K562 (cell line): ENCODE measurements at regions not wholly inside any gene's neighbourhood (a gene's known extent, or its start where the extent isn't known, plus 50 kb on each side); places are given as distances from the start of the nearest gene placed in this dataset.

Experiments used
- ATAC-seq: fragments of 200-7000 bp; cut with Tn5 transposase; 3 replicates; pipeline ENCODE4 v1.9.1; 2020; ENCODE audit warnings: moderate library complexity
- BruUV-seq: library from RNA; stranded (reverse); fragments of 400-500 nt; replicated peaks from 2 replicates; lab custom pipeline; 2021; lab: Mats Ljungman, UMichigan
- CTCF ChIA-PET: fragments of 300-600 bp; formaldehyde crosslinking; extraction: SDS; loops from one replicate; lab custom pipeline; 2021; ENCODE audit warnings: low intra/inter-chr PET ratio; lab: Yijun Ruan, JAX
- POLR2A ChIA-PET: fragments of 300-600, 350-650 bp; sonication (Branson Sonifier 250); formaldehyde crosslinking; extraction: SDS; loops from one replicate; lab custom pipeline; 2021; ENCODE audit warnings: antibody characterized with exemption, inconsistent platforms; lab: Yijun Ruan, JAX
- DNase-seq, 4 experiments: peaks; one replicate each; pipeline versions ENCODE4 v3.0.0 to v3.0.0-alpha.2; 2011 to 2018; ENCODE audit warnings: low spot score in 3 of 4, mixed read lengths in 3 of 4; ENCODE audit errors: extremely low read depth in 1 of 4
- FAIRE-seq: peaks from 2 replicates; lab custom pipeline; 2011; peaks lifted over from hg19 to GRCh38; lab: Jason Lieb, UNC
- H2AFZ ChIP-seq: 2 replicates; pipeline ENCODE4 v1.6.0; 2011; ENCODE audit warnings: low read depth, low read length, control low read depth, inconsistent platforms
- H3K27ac ChIP-seq: fragments of 200-600 bp; 3 replicates; pipeline ENCODE4 v1.8.0; 2011; ENCODE audit warnings: low read depth, mild to moderate bottlenecking, control low read depth, inconsistent platforms, low read length, moderate library complexity, mixed read lengths; ENCODE audit errors: extremely low read depth
- H3K27me3 ChIP-seq, 2 experiments: fragments of 300-600 bp in 1 of 2; 2 replicates in 1 of 2; 3 replicates in 1 of 2; pipeline versions ENCODE4 v1.6.0 to v1.8.0; 2011; ENCODE audit warnings: inconsistent platforms in 2 of 2, low read length in 2 of 2, mild to moderate bottlenecking in 1 of 2, mixed read lengths in 1 of 2, moderate library complexity in 1 of 2; ENCODE audit not compliant: control insufficient read depth in 2 of 2, insufficient read depth in 2 of 2
- H3K36me3 ChIP-seq: fragments of 300-600 bp; 3 replicates; pipeline ENCODE4 v1.8.0; 2011; ENCODE audit warnings: mild to moderate bottlenecking, low read length, inconsistent platforms; ENCODE audit not compliant: control insufficient read depth, insufficient read depth
- H3K4me1 ChIP-seq, 2 experiments: fragments of 200-600 bp in 1 of 2; replicated peaks in 1 of 2; 2 replicates in 1 of 2; 3 replicates in 1 of 2; pipeline versions ENCODE4 v1.5.1 to v1.8.0; 2011; ENCODE audit warnings: inconsistent platforms in 2 of 2, low read length in 2 of 2, mild to moderate bottlenecking in 1 of 2, mixed read lengths in 1 of 2, moderate library complexity in 1 of 2; ENCODE audit not compliant: control insufficient read depth in 2 of 2, insufficient read depth in 2 of 2
- H3K4me2 ChIP-seq: 2 replicates; pipeline ENCODE4 v1.6.1; 2011; ENCODE audit warnings: low read length, control low read depth, inconsistent platforms, mixed read lengths; ENCODE audit not compliant: insufficient read depth
- H3K4me3 ChIP-seq: fragments of 200-600 bp; sonication (generic), shearing (Covaris generic); 2 replicates; pipeline ENCODE4 v1.5.1; 2016; ENCODE audit warnings: control low read depth, inconsistent platforms
- H3K79me2 ChIP-seq: fragments of 200-600 bp; 3 replicates; pipeline ENCODE4 v1.8.0; 2011; ENCODE audit warnings: low read length, inconsistent platforms; ENCODE audit not compliant: control insufficient read depth, insufficient read depth
- H3K9ac ChIP-seq, 2 experiments: 2 replicates each; pipeline versions ENCODE4 v1.6.0 to v1.6.1; 2011; ENCODE audit warnings: low read depth in 2 of 2, low read length in 2 of 2, control low read depth in 1 of 2, inconsistent platforms in 1 of 2, mild to moderate bottlenecking in 1 of 2, mixed read lengths in 1 of 2; ENCODE audit not compliant: insufficient read depth in 1 of 2
- H3K9me1 ChIP-seq: one replicate; pipeline ENCODE4 v1.6.0; 2011; ENCODE audit warnings: inconsistent platforms, mild to moderate bottlenecking, low read length, moderate library complexity; ENCODE audit not compliant: control insufficient read depth, insufficient read depth
- H3K9me3 ChIP-seq: replicated peaks from 2 replicates; pipeline ENCODE4 v1.5.1; 2011; ENCODE audit warnings: low read depth, low read length, inconsistent platforms; ENCODE audit not compliant: control insufficient read depth, insufficient read depth
- H4K20me1 ChIP-seq: replicated peaks from 2 replicates; pipeline ENCODE4 v1.6.1; 2011; ENCODE audit warnings: low read length, inconsistent platforms, mixed read lengths; ENCODE audit not compliant: control insufficient read depth, insufficient read depth
- ARID3A ChIP-seq: IDR thresholded peaks from 2 replicates; pipeline ENCODE4 v1.6.1; 2012; ENCODE audit warnings: low read depth, low read length, improper control_type of control experiment, borderline replicate concordance
- ELF1 ChIP-seq: fragments of 200-800 bp; sonication (Bioruptor generic); IDR thresholded peaks from 2 replicates; pipeline ENCODE4 v1.6.1; 2016; ENCODE audit warnings: missing genetic modification characterization, missing compliant biosample characterization
- PYGO2 ChIP-seq: fragments of 450-650 bp; IDR thresholded peaks from 2 replicates; pipeline ENCODE4 v1.6.1; 2016; ENCODE audit warnings: mild to moderate bottlenecking, missing genetic modification characterization, moderate library complexity, missing compliant biosample characterization
- SRSF9 ChIP-seq: fragments of 200-400 bp; formaldehyde crosslinking; IDR thresholded peaks from 2 replicates; pipeline ENCODE4 v1.6.1; 2017; ENCODE audit warnings: low read depth, low read length, borderline replicate concordance
- TAF7 ChIP-seq: fragments of 450-650 bp; IDR thresholded peaks from 2 replicates; pipeline ENCODE4 v1.6.1; 2016; ENCODE audit warnings: missing genetic modification characterization, missing compliant biosample characterization
- WGBS: fragments of 100-300 bp; shearing (Covaris generic); methylation state at CpG from one replicate; pipeline ENCODE4 v1.1.6; 2016; ENCODE audit warnings: low coverage, mixed read lengths; ENCODE audit not compliant: insufficient coverage; ENCODE audit errors: missing lambda C conversion rate; 5-methylcytosine and 5-hydroxymethylcytosine counted together
- in situ Hi-C: fragments of 300-500 bp; cut with MboI; formaldehyde crosslinking; loops from 4 replicates; pipeline ENCODE4 v1.15.0; 2018; ENCODE audit warnings: inconsistent platforms, mixed read lengths
- intact Hi-C: fragments of 100-400 bp; cut with micrococcal nuclease; formaldehyde crosslinking; loops from 2 replicates; pipeline ENCODE4 v1.14.2; 2022

- no peak for TF ChIP-seq ELF1
- TF ChIP-seq SRSF9: no peak
- no peak for TF ChIP-seq ARID3A
- no peak for TF ChIP-seq PYGO2 (tag)
Measured at GRCh38 chr22:48722661-48723060, 1105.0 kb downstream of the BRD1 start (continued).

- in situ Hi-C loops (no loop called here), intact Hi-C loops (no loop called here)
- H3K27ac ChIP-seq: no peak overlapping the region
- no peak overlapping the region for H2AFZ ChIP-seq
- H3K9me1 ChIP-seq: no peaks in the 10 kb centered on the region
- no peak overlapping the region for H3K9ac ChIP-seq
- H3K4me2 ChIP-seq: no peak overlapping the region
- no peaks in the 10 kb centered on the region for H3K9me3 ChIP-seq
- no peaks in the 10 kb centered on the region for H3K36me3 ChIP-seq
- WGBS: 0% methylated on average over 1 of the region's 3 CpGs
- FAIRE-seq (no peak), DNase-seq (no peak), ATAC-seq (no peak)
- CTCF ChIA-PET: no interaction called here
- BruUV-seq: no TSS peak
- no peaks in the 10 kb centered on the region; a peak in 2 of 5 replicates for H3K27me3 ChIP-seq
- no peaks in the 10 kb centered on the region for H4K20me1 ChIP-seq
- H3K79me2 ChIP-seq: no peaks in the 10 kb centered on the region
- POLR2A ChIA-PET: no interaction called here
- no peaks in the 10 kb centered on the region for H3K4me1 ChIP-seq
- TF ChIP-seq TAF7 (tag): no peak
- no peak overlapping the region for H3K4me3 ChIP-seq
Measured at GRCh38 chr22:48721395-48721669, 1106.3 kb downstream of the BRD1 start.
